LoVo (cell line): ENCODE measurements at regions not wholly inside any gene's neighbourhood (a gene's known extent, or its start where the extent isn't known, plus 50 kb on each side); places are given as distances from the start of the nearest gene placed in this dataset.
"Not testable (repeated sequence)": the region's sequence is repeated elsewhere in the genome, so short reads cannot be mapped to it uniquely, and the experiment has no call there.

Experiments
- DNase-seq: peaks from one replicate; pipeline ENCODE4 v3.0.0-alpha.2; 2016; ENCODE audit warnings: low spot score

DNA sequence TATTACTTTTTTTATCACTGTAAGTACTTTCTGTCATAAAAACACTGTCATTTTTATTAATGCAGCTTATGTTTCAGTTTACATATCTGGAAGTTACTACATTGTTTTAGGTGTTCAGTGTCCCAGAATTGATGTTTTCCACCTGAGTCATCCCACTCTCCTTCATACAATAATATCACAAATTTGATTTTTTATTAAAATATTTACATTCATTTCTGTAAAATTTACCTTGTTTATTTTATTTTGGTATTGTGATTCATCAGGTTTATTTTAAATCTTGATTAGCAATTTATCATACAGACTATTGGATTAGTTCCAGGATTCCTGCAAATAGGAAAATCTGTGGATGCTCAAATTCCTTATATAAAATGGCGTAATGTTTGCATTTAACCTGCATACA lies 1662.9 kb downstream of the SUCLG1 start:
- DNase-seq, result no peak

- no peak for DNase-seq
These were observed 1663.6 kb downstream of the SUCLG1 start for GRCh38 chr2:82795446-82795845.

GRCh38 chr2:82793711-82794435 lies 1665.2 kb downstream of the SUCLG1 start:
- DNase-seq, result no peak

GRCh38 chr2:82792316-82792715 lies 1666.8 kb downstream of the SUCLG1 start:
- no peak for DNase-seq

GRCh38 chr2:82790206-82791021 lies 1668.7 kb downstream of the SUCLG1 start:
- DNase-seq, result no peak

DNA sequence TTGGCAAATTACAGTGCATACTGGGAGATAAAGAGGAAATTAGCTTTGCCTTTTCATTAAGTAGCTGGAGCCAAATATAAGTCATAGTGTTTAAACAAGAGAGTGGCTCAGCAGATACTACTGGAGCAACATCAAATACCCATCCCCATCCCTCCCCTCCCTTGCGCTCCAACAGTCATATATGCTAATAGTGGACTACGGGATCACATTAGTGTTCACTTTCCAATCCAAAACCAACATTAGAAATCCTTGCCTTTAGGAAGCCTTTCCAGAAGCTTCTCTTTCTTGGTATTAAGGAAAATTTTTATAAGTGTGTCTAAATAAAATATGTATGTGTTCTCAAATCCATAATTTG lies 1669.3 kb downstream of the SUCLG1 start:
- DNase-seq, result no peak

DNA sequence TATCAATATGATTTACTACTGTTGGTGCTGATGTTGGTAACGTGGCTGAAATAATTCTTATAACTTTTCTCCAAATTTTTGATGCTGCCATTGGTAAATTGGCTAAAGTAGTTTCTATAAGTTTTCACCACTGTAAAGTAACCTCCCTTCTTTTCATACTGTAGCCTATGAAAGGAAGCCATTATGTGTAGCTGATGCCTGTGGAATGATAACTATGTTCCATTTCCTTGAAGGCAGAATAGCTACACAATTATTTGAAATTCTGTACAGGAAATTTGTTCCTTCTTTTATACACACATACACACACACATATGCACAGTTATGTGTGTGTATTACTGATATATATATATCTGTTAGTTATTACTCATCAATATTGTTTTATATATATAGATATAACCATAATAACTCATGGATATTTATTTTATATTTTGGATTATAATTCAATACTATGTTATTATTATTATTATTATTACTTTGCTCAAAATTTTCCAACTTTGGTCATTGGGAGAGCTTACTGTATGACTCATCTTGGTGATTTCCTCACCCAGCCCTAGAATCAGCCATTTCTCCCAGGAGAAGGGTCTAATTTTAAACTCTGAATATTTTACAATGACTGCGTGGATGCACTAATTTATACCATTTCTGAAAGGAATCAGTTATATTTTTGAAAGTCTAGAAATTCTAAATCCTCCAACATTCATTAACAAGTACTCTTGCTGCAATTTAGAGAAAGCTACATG lies 1677.7 kb downstream of the SUCLG1 start:
- DNase-seq, result no peak

- no peak for DNase-seq
These were observed 1679.0 kb downstream of the SUCLG1 start for GRCh38 chr2:82780050-82780449.

DNA sequence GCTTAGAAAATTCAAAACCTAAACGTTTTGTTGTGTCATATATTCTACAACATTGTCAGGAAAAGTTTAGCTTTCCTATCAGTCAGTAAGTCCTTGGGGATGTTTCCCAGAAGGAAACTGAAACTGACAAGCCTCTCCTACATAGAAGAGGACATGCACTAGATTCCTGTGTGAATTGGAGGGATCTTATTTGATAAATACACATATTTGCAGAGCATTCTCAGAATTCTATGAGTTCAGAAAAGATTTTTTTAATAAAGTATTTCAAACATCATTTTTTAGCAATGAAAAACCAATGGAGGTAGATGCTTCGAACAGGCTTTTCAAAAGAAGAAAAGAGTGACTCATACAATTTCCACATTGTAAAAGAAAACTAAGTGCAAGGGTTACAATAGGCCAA lies 1706.7 kb downstream of the SUCLG1 start:
- no peak for DNase-seq

DNA sequence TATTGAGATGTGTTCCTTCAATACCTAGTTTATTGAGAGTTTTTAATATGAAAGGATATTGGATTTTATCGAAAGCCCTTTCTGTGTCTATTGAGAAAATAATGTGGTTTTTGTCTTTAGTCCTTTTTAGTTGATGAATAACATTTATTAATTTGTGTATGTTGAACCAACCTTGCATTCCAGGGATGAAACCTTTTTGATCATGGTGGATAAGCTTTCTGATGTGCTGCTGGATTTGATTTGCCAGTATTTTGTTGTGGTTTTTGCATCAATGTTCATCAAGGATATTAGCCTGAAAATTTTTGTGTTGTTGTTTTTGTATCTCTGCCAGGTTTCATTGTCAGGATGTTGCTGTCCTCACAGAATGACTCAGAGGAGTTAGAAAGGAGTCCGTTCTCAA lies 1710.4 kb downstream of the SUCLG1 start:
- no peak for DNase-seq

DNA sequence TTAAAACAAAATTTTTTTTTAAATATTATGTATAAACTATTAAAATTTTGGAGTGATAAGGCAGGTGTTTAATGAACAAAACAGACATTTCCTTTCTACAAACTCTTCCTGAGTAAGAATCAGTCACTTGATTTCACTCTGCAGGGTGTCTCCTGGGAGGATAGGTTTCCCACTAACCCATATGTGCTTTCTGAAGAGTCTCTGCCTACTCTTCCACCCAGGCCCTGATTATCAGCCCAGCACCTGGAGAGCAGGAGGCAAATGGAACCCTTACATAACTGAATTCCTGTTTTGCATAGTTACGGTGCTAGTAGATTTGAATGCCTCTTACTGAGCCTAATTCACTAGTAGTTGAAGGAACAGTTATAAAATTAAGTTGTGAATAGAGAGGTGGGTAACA lies 1718.6 kb downstream of the SUCLG1 start:
- DNase-seq, result no peak

GRCh38 chr2:82737965-82738364 lies 1721.1 kb downstream of the SUCLG1 start:
- not testable (repeated sequence) for DNase-seq

- no peak for DNase-seq
These were observed 1723.7 kb downstream of the SUCLG1 start for GRCh38 chr2:82735336-82735735.

DNA sequence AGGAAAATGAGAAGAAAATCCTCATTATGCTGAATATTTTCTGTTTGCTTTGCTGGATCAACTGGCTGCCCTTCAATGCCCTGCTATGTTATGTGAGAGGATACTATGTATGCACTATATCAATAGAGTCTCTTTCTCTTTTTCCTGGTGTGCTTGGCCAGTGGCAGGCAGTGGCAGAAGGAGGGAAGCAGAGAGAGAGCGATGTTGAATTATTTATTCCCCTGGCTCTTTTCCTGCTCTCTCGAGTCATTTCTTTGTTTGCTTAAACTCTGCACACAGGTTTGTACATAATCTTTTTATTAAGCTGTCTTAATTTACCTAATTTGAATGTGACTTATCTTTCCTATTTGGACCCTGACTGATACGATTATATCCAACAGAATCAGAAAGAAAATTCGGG lies 1727.3 kb downstream of the SUCLG1 start:
- no peak for DNase-seq

GRCh38 chr2:82730811-82731210 lies 1728.3 kb downstream of the SUCLG1 start:
- DNase-seq, result no peak

DNA sequence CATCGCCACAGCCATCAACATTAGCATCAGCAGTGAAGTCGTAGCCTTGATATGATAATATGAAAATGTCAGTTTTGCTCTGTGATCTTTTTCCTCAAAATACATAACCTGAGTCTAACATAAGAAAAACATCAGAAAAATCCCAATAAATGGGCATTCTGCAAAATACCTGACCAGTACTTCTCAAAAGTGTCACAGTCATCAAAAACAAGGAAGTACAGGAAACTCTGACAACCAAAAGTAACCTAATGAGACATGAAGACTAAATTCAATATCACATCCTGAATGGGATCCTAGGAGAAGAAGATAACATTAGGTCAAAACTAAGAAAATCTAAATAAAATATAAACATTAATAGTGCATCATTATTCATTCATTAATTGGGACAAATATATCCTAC lies 1731.0 kb downstream of the SUCLG1 start:
- no peak for DNase-seq

DNA sequence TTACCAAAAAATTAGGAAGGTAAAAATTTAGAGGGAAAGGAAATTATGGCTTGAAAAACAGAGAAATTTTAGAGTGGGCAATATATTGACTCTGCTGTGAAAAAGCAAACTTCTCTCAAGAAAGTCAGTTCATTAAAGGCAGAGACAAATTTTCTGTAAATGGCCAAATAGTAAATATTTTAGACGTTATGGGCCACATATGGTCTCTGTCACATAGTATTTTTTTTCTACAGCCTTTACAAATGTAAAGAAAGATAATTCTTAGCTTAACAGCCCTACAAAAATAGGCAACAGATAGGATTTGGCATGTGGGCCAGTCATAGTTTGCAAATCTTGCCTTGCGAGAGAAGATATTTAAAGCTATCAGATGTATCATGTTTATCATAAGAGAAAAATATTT lies 1750.4 kb downstream of the SUCLG1 start:
- no peak for DNase-seq

DNA sequence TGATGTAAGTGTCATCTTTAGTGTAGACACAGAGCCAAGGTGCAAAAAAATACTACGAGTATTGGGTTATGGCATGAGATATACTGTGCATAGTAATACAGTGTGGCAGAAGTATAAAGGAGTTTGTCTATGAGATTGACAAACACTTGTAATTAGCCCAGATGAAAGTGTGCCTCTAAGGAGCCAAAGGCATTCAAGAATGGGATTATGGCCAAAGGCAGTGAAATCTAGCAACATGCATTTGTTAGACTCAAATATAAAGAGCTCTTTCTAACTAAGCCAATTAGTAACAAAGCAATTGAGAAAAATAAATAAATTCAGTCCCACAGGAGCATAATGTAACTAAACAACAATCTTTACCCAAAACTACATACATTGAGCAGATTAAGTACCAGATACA lies 1761.8 kb downstream of the SUCLG1 start:
- no peak for DNase-seq

DNA sequence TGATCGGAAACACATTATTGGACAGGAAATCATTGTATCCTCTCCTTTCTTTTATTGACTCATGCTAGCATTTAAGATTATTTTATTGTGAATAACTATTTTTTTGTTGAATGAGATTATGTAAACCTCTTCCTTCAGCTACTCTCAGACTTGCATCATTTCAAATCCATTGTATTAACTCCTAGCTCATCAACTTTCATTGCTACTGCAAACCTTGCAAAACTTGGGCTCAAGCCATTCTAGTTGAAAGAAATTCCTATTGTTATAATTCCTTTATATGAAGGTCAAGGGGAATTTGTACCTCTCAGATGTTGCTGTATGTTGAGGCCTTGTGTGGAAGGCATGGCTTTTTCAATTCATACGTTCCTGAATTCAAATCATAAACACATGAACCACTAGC lies 1764.6 kb downstream of the SUCLG1 start:
- DNase-seq, result no peak

- no peak for DNase-seq
These were observed 1768.2 kb downstream of the SUCLG1 start for GRCh38 chr2:82690757-82691411.

- no peak for DNase-seq
These were observed 1783.9 kb downstream of the SUCLG1 start for GRCh38 chr2:82675186-82675585.

DNA sequence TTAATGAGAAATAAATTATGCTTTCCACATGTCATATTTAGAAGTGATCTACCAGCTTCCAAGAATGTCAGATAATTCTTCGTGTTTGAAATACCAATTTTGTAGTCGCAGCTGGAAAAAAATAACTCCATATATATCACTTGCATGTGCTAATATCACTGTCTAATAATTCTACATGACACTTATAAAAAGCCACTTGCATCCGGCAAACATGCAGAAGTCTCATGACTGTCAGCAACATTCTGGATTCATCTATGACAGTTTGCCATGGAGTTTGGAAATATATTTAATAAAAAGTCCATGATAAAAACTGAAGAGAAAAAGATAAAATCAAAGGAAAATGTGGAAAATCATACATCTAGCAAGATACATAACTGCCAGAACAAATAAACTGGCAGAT lies 1784.4 kb downstream of the SUCLG1 start:
- no peak for DNase-seq

- DNase-seq, result no peak
These were observed 1791.6 kb downstream of the SUCLG1 start for GRCh38 chr2:82667491-82667890.
